Epithelial cell of esophagus (primary cell): ENCODE measurements at regions not wholly inside any gene's neighbourhood (a gene's known extent, or its start where the extent isn't known, plus 50 kb on each side); places are given as distances from the start of the nearest gene placed in this dataset.

Experiments
- DNase-seq: peaks from one replicate; pipeline ENCODE4 v3.0.0; 2010; ENCODE audit warnings: low read depth
- H3K4me3 ChIP-seq: 2 replicates; pipeline ENCODE4 v1.5.1; 2011; ENCODE audit warnings: mild to moderate bottlenecking, low read length, control low read depth
- TF ChIP-seq, protein P1 (sequence below): IDR thresholded peaks from 2 replicates; pipeline ENCODE4 v1.5.1; 2011; ENCODE audit warnings: low read depth, mild to moderate bottlenecking, low read length, control low read depth, inconsistent platforms; ENCODE audit not compliant: insufficient read depth; ENCODE audit errors: missing control alignments

GRCh38 chr2:567496-567864 is 109.7 kb downstream of the TMEM18 start:
- no peak overlapping the region for H3K4me3 ChIP-seq
- TF ChIP-seq, protein P1, sequence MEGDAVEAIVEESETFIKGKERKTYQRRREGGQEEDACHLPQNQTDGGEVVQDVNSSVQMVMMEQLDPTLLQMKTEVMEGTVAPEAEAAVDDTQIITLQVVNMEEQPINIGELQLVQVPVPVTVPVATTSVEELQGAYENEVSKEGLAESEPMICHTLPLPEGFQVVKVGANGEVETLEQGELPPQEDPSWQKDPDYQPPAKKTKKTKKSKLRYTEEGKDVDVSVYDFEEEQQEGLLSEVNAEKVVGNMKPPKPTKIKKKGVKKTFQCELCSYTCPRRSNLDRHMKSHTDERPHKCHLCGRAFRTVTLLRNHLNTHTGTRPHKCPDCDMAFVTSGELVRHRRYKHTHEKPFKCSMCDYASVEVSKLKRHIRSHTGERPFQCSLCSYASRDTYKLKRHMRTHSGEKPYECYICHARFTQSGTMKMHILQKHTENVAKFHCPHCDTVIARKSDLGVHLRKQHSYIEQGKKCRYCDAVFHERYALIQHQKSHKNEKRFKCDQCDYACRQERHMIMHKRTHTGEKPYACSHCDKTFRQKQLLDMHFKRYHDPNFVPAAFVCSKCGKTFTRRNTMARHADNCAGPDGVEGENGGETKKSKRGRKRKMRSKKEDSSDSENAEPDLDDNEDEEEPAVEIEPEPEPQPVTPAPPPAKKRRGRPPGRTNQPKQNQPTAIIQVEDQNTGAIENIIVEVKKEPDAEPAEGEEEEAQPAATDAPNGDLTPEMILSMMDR = no peak
- DNase-seq = no peak

DNA sequence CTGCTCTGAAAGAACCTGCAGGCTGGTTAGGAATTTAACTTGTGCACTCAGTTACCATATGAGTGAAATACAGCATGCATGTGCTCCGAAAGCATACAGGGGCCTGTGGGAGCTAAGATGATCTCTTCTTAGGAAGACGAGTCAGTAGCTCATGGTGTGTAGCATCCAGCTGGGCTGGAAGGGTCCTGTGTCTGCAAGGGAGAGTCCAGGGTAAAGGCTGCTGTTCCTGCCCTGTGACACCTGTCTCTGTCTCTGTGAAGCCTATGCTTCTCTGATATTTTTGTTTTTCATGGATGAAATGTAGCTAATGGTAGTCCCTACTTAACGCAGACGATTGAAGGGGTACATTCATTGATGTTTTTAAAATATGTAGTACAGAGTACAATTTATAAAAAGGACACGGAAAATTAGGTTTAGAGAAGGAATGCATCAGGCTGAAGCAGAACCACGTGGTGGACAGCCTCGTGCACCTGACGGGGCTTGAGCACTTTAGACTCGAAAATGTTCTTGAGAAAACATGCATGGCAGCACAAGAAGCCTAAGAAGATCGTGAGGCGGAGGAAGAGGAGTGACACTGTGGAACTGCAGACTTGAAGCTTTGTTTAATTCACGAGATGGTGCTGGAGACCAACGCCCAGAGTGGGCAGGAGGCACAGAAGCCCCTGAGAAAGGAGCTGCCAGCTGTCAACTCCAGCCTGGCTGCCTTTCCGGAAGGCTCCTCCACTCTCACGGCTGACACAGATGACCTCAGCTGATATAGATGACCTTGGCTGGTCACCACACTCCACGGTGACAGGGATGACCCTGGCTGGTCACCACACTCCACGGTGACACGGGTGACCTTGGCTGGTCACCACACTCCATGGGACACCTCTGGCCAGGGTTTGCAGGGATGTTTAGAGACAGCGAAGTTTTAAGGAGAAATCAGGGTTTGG is 110.6 kb downstream of the TMEM18 start:
- no peak for DNase-seq
- TF ChIP-seq, protein P1 = no peak
- no peak overlapping the region for H3K4me3 ChIP-seq

DNA sequence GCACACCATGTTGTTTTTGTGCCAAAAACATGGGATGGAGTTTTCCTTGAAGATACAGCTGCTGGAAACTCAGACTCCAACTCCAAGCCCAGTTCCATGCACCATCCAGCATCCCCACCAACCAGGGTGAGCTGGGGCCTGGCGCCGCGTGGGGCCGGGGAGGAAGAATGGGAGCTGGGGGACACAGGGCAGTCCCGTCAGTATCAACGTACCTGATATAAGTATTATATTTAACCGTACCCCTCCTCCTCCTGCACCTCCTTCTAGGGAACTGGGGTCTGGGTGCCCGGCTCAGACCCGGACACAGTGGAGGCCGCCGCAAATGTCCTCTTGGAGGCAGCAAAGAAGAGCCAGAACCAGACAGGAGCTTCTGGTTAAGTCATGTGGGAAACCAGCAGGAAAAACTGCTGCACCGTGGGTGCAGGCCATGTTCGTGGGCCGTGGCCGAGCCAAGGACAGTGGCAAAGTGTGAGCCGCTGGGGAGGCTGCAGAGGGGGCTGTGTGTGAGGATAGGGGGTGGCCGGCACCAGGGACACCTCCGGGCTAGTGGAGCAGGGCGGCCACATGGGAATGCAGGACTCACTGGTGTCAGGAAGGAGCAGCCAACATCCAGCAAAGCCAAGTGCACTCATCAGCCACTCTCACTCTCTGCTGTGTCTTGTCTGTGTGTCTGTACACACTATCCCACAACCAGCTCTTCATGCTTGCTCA is 112.6 kb downstream of the TMEM18 start:
- no peak overlapping the region for H3K4me3 ChIP-seq
- TF ChIP-seq, protein P1 = no peak
- no peak for DNase-seq

- TF ChIP-seq, protein P1 = no peak
- no peak overlapping the region for H3K4me3 ChIP-seq
- no peak for DNase-seq
Observed at GRCh38 chr2:563512-563911, 113.7 kb downstream of the TMEM18 start.

DNA sequence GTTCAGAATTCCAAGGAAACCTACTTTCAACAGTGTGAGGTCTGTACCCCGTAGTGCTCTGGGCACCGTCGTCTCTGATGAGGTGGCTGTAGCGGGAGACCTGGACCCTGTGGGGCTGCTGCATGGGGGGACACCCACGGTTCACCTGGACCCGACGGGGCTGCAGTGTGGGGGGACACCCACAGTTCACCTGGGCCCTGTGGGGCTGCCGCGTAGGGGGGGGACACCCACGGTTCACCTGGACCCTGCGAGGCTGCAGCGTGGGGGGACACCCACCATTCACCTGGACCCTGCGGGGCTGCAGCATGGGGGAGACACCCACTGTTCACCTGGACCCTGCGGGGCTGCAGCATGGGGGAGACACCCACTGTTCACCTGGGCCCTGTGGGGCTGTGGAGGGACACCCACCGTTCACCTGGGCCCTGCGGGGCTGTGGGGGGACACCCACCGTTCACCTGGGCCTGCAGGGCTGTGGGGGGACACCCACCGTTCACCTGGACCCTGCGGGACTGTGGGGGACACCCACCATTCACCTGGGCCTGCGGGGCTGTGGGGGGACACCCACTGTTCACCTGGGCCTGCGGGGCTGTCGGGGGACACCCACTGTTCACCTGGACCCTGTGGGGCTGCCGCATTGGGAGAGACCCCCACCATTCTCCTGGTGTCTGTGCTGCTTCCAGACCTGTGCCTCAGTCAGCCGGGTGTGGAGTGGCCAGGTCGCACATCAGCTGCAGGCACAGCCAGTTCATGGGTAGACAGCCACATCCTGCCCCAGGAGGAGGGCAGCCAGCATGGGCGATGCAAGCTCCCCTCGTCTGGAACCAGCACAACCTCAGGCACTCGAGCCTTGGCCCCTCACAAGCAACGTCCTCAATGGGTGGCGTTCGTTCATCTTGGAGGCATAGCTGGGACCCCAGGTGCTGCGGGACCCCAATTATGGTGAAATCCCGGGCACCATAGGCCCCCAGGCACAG is 114.5 kb downstream of the TMEM18 start:
- TF ChIP-seq, protein P1 = no peak
- no peak for DNase-seq
- no peak overlapping the region for H3K4me3 ChIP-seq

GRCh38 chr2:558879-559278 is 118.3 kb downstream of the TMEM18 start:
- H3K4me3 ChIP-seq = no peak overlapping the region
- no peak for DNase-seq
- TF ChIP-seq, protein P1 = no peak
